ENCODE measurements at regions not wholly inside any gene's neighbourhood (a gene's known extent, or its start where the extent isn't known, plus 50 kb on each side); places are given as distances from the start of the nearest gene placed in this dataset.

- Histone ChIP-seq H3K36me3 (replicated peaks in 1 of 2; ENCODE audit: insufficient read depth in 1 of 2, low read depth in 2 of 2) (no peaks in the 10 kb centered on the region), H3K27me3 (no peaks in the 10 kb centered on the region), H3K4me1 (peaks cover 9% of the 10 kb centered on the region), H3K4me3 (no peak overlapping the region), H3K27ac (no peak overlapping the region), H3K9me3 (no peaks in the 10 kb centered on the region)
- TF ChIP-seq CTCF (IDR thresholded peaks at IDR 0.05) (no peak), POLR2A (IDR thresholded peaks at IDR 0.05) (no peak)
- peak in 1 of 4 donors; percentile 1 for DNase-seq
- no peak for ATAC-seq
- intact Hi-C loops (cut with DNase I), result no loop called here
- WGBS, 2 donors, result 83 to 91% methylated on average over 5 to 9 of the region's 10 CpGs
These were observed 228.4 kb upstream of the COPS8 start for GRCh38 chr2:236857246-236857645.

- ATAC-seq, result no peak
- Histone ChIP-seq H3K9me3 (no peaks in the 10 kb centered on the region), H3K27me3 (no peaks in the 10 kb centered on the region), H3K27ac (no peak overlapping the region), H3K4me1 (peaks cover 4% of the 10 kb centered on the region), H3K36me3 (replicated peaks in 1 of 2; ENCODE audit: insufficient read depth in 1 of 2, low read depth in 2 of 2) (no peaks in the 10 kb centered on the region), H3K4me3 (no peak overlapping the region)
- TF ChIP-seq CTCF (IDR thresholded peaks at IDR 0.05) (no peak), POLR2A (IDR thresholded peaks at IDR 0.05) (no peak)
- peak in 1 of 4 donors; percentile 0 for DNase-seq
- intact Hi-C loops (cut with DNase I), result no loop called here
- 90 to 91% methylated on average over 7 of the region's 7 CpGs for WGBS, 2 donors
These were observed 227.9 kb upstream of the COPS8 start for GRCh38 chr2:236857781-236858180.

GRCh38 chr2:236858661-236859060 lies 227.0 kb upstream of the COPS8 start:
- TF ChIP-seq POLR2A (IDR thresholded peaks at IDR 0.05) (no peak), CTCF (IDR thresholded peaks at IDR 0.05) (no peak)
- 81 to 90% methylated on average over 5 of the region's 5 CpGs for WGBS, 2 donors
- no peak for ATAC-seq

GRCh38 chr2:236859908-236860307 lies 225.8 kb upstream of the COPS8 start:
- H3K4me1 ChIP-seq, result no peaks in the 10 kb centered on the region
- 80 to 85% methylated on average over 7 of the region's 7 CpGs for WGBS, 2 donors
- H3K9me3 ChIP-seq, result no peaks in the 10 kb centered on the region
- TF ChIP-seq POLR2A (IDR thresholded peaks at IDR 0.05) (no peak), CTCF (IDR thresholded peaks at IDR 0.05) (no peak)
- intact Hi-C loops (cut with DNase I), result no loop called here
- no peak overlapping the region for H3K27ac ChIP-seq
- DNase-seq (peak in 1 of 4 donors; percentile 1), ATAC-seq (no peak)
- H3K4me3 ChIP-seq, result no peak overlapping the region
- no peaks in the 10 kb centered on the region for H3K27me3 ChIP-seq
- no peaks in the 10 kb centered on the region for H3K36me3 ChIP-seq (replicated peaks in 1 of 2; ENCODE audit: insufficient read depth in 1 of 2, low read depth in 2 of 2)

More at GRCh38 chr2:236858661-236859060, 227.0 kb upstream of the COPS8 start:
- DNase-seq, result peak in 1 of 4 donors; percentile 1
- Histone ChIP-seq H3K27me3 (no peaks in the 10 kb centered on the region), H3K4me1 (no peaks in the 10 kb centered on the region), H3K4me3 (no peak overlapping the region), H3K27ac (no peak overlapping the region), H3K36me3 (replicated peaks in 1 of 2; ENCODE audit: insufficient read depth in 1 of 2, low read depth in 2 of 2) (no peaks in the 10 kb centered on the region), H3K9me3 (no peaks in the 10 kb centered on the region)
- intact Hi-C loops (cut with DNase I), result no loop called here

- no peak for ATAC-seq
- WGBS, 2 donors, result 83 to 92% methylated on average over 6 to 8 of the region's 8 CpGs
- TF ChIP-seq POLR2A (IDR thresholded peaks at IDR 0.05), result no peak
- no peak for TF ChIP-seq CTCF (IDR thresholded peaks at IDR 0.05)
These were observed 224.4 kb upstream of the COPS8 start for GRCh38 chr2:236861196-236861875.

More at GRCh38 chr2:236861196-236861875, 224.4 kb upstream of the COPS8 start:
- H3K9me3 ChIP-seq, result no peaks in the 10 kb centered on the region
- intact Hi-C loops (cut with DNase I), result no loop called here
- H3K27ac ChIP-seq, result no peak overlapping the region
- H3K4me3 ChIP-seq, result no peak overlapping the region
- no peaks in the 10 kb centered on the region for H3K36me3 ChIP-seq (replicated peaks in 1 of 2; ENCODE audit: insufficient read depth in 1 of 2, low read depth in 2 of 2)
- no peak for DNase-seq
- H3K4me1 ChIP-seq, result no peaks in the 10 kb centered on the region
- H3K27me3 ChIP-seq, result no peaks in the 10 kb centered on the region

Data from body of pancreas (tissue), 4 donors.